ENCODE measurements at regions not wholly inside any gene's neighbourhood (a gene's known extent, or its start where the extent isn't known, plus 50 kb on each side); places are given as distances from the start of the nearest gene placed in this dataset.

GRCh38 chr10:35986756-35987502 is 344.8 kb upstream of the FZD8 start:
- TF ChIP-seq POLR2A (IDR thresholded peaks at IDR 0.05) = no peak
- no peak for TF ChIP-seq CTCF (IDR thresholded peaks at IDR 0.05)
